ENCODE measurements at regions not wholly inside any gene's neighbourhood (a gene's known extent, or its start where the extent isn't known, plus 50 kb on each side); places are given as distances from the start of the nearest gene placed in this dataset.
A peak's percentile ranks its signal among the peaks of the same experiment; 100 is the strongest.

- H3K9me3 ChIP-seq (ENCODE audit: low read depth), result no peaks in the 10 kb centered on the region
- no peak overlapping the region for H3K4me3 Mint-ChIP-seq
- no peaks in the 10 kb centered on the region for H3F3A ChIP-seq (ENCODE audit: low read depth)
- no peak overlapping the region for H3K4me3 ChIP-seq
- no peaks in the 10 kb centered on the region for H4K20me1 ChIP-seq (ENCODE audit: low read depth)
- no peaks in the 10 kb centered on the region for H3K27me3 ChIP-seq
- no peaks in the 10 kb centered on the region for H3K4me1 ChIP-seq
- H3K27me3 Mint-ChIP-seq (ENCODE audit: insufficient read depth, low read depth), result peaks cover 3% of the 10 kb centered on the region
- H3K4me2 ChIP-seq, result no peak overlapping the region
- DNase-seq (ENCODE audit: low spot score), result no peak
- H2AFZ ChIP-seq (replicated peaks), result no peak overlapping the region
- H3K4me1 Mint-ChIP-seq, result no peaks in the 10 kb centered on the region
- no peak overlapping the region for H3K27ac ChIP-seq
- no peak overlapping the region for H3K9ac ChIP-seq
- H3K27ac Mint-ChIP-seq, result peak overlapping the region; percentile 12
- no peaks in the 10 kb centered on the region for H3K36me3 Mint-ChIP-seq
- H3K79me2 ChIP-seq (ENCODE audit: low read depth), result no peaks in the 10 kb centered on the region
- H3K36me3 ChIP-seq, result no peaks in the 10 kb centered on the region
- peaks cover 2% of the 10 kb centered on the region for H3K9me3 Mint-ChIP-seq
- TF ChIP-seq CTCF (IDR thresholded peaks at IDR 0.05) (no peak), EZH2phosphoT487 (IDR thresholded peaks at IDR 0.05) (no peak), EZH2 (IDR thresholded peaks at IDR 0.05) (no peak)
These were observed 659.2 kb upstream of the RAB6C start for GRCh38 chr2:129320288-129320687.

- Histone ChIP-seq H3K27ac (no peak overlapping the region), H3K36me3 (no peaks in the 10 kb centered on the region), H3K4me1 (no peaks in the 10 kb centered on the region), H3K9me3 (ENCODE audit: low read depth) (no peaks in the 10 kb centered on the region), H4K20me1 (ENCODE audit: low read depth) (no peaks in the 10 kb centered on the region), H3K27me3 (no peaks in the 10 kb centered on the region), H3K4me2 (no peak overlapping the region), H3K79me2 (ENCODE audit: low read depth) (no peaks in the 10 kb centered on the region), H3K4me3 (no peak overlapping the region), H3F3A (ENCODE audit: low read depth) (no peaks in the 10 kb centered on the region), H2AFZ (replicated peaks) (no peak overlapping the region), H3K9ac (no peak overlapping the region)
- H3K4me1 Mint-ChIP-seq, result no peaks in the 10 kb centered on the region
- peaks cover 6% of the 10 kb centered on the region for H3K27me3 Mint-ChIP-seq (ENCODE audit: insufficient read depth, low read depth)
- peaks cover 3% of the 10 kb centered on the region for H3K9me3 Mint-ChIP-seq
- H3K27ac Mint-ChIP-seq, result peak overlapping the region; percentile 35
- no peak overlapping the region for H3K4me3 Mint-ChIP-seq
- TF ChIP-seq EZH2phosphoT487 (IDR thresholded peaks at IDR 0.05) (no peak), EZH2 (IDR thresholded peaks at IDR 0.05) (no peak), CTCF (IDR thresholded peaks at IDR 0.05) (no peak)
- DNase-seq (ENCODE audit: low spot score), result no peak
- no peaks in the 10 kb centered on the region for H3K36me3 Mint-ChIP-seq
These were observed 655.1 kb upstream of the RAB6C start for GRCh38 chr2:129324349-129324748.

- no peak overlapping the region for H3K4me3 Mint-ChIP-seq
- no peaks in the 10 kb centered on the region for H3K4me1 Mint-ChIP-seq
- no peaks in the 10 kb centered on the region for H3K36me3 Mint-ChIP-seq
These were observed 654.3 kb upstream of the RAB6C start for GRCh38 chr2:129325151-129325550.

More at GRCh38 chr2:129325151-129325550, 654.3 kb upstream of the RAB6C start:
- no peak overlapping the region for H3K4me3 ChIP-seq
- no peaks in the 10 kb centered on the region for H3K27me3 ChIP-seq
- DNase-seq (ENCODE audit: low spot score), result no peak
- no peak overlapping the region for H3K27ac Mint-ChIP-seq
- no peaks in the 10 kb centered on the region for H3F3A ChIP-seq (ENCODE audit: low read depth)
- no peak for TF ChIP-seq CTCF (IDR thresholded peaks at IDR 0.05)
- TF ChIP-seq EZH2phosphoT487 (IDR thresholded peaks at IDR 0.05), result no peak
- TF ChIP-seq EZH2 (IDR thresholded peaks at IDR 0.05), result no peak
- no peaks in the 10 kb centered on the region for H4K20me1 ChIP-seq (ENCODE audit: low read depth)
- no peak overlapping the region for H2AFZ ChIP-seq (replicated peaks)
- H3K79me2 ChIP-seq (ENCODE audit: low read depth), result no peaks in the 10 kb centered on the region
- no peaks in the 10 kb centered on the region for H3K36me3 ChIP-seq
- H3K27me3 Mint-ChIP-seq (ENCODE audit: insufficient read depth, low read depth), result peaks cover 6% of the 10 kb centered on the region
- H3K27ac ChIP-seq, result no peak overlapping the region
- H3K9me3 ChIP-seq (ENCODE audit: low read depth), result no peaks in the 10 kb centered on the region
- peaks cover 2% of the 10 kb centered on the region for H3K9me3 Mint-ChIP-seq
- no peak overlapping the region for H3K9ac ChIP-seq
- H3K4me1 ChIP-seq, result no peaks in the 10 kb centered on the region
- no peak overlapping the region for H3K4me2 ChIP-seq

Data from neural progenitor cell (in vitro differentiated cells).